IMR-90 (cell line): ENCODE measurements at regions not wholly inside any gene's neighbourhood (a gene's known extent, or its start where the extent isn't known, plus 50 kb on each side); places are given as distances from the start of the nearest gene placed in this dataset.

Source experiments
- ATAC-seq: fragments of 200-7000 bp; cut with Tn5 transposase; 2 replicates; pipeline ENCODE4 v1.9.1; 2020; ENCODE audit warnings: low read depth, mild to moderate bottlenecking, moderate library complexity
- BruUV-seq: library from RNA; stranded (reverse); fragments of 400-500 nt; replicated peaks from 2 replicates; lab custom pipeline; 2021; lab: Mats Ljungman, UMichigan
- CTCF ChIA-PET: fragments of 300-600 bp; formaldehyde crosslinking; extraction: SDS; loops from one replicate; lab custom pipeline; 2021; ENCODE audit warnings: antibody characterized with exemption; lab: Yijun Ruan, JAX
- POLR2A ChIA-PET: fragments of 300-600 bp; sonication (Branson Sonifier 250); formaldehyde crosslinking; loops from one replicate; lab custom pipeline; 2022; ENCODE audit warnings: antibody characterized with exemption; ENCODE audit not compliant: unreplicated experiment; lab: Charles Lee
- DNase-seq: peaks from one replicate; pipeline ENCODE4 v3.0.0; 2013
- H2AFZ ChIP-seq: replicated peaks from 2 replicates; pipeline ENCODE3; 2013; ENCODE audit warnings: low read length, mild to moderate bottlenecking; ENCODE audit not compliant: poor library complexity
- H2AK5ac ChIP-seq: 2 replicates; pipeline ENCODE4 v1.6.1; 2013; ENCODE audit warnings: low read depth, low read length, inconsistent platforms
- H2AK9ac ChIP-seq: replicated peaks from 2 replicates; pipeline ENCODE3; 2013; ENCODE audit warnings: mild to moderate bottlenecking, low read depth, low read length, moderate library complexity; ENCODE audit not compliant: poor library complexity
- H2BK120ac ChIP-seq: 2 replicates; pipeline ENCODE4 v1.6.1; 2013; ENCODE audit warnings: low read depth, low read length, inconsistent platforms
- H2BK15ac ChIP-seq: 3 replicates; pipeline ENCODE4 v1.6.1; 2013; ENCODE audit warnings: low read depth, low read length, inconsistent platforms
- H2BK20ac ChIP-seq: 2 replicates; pipeline ENCODE4 v1.6.1; 2013; ENCODE audit warnings: low read depth, mild to moderate bottlenecking, inconsistent platforms, low read length, moderate library complexity
- H2BK5ac ChIP-seq: 2 replicates; pipeline ENCODE4 v1.6.1; 2013; ENCODE audit warnings: mild to moderate bottlenecking, low read depth, low read length, inconsistent platforms; ENCODE audit not compliant: poor library complexity, severe bottlenecking
- H3K14ac ChIP-seq: replicated peaks from 2 replicates; pipeline ENCODE4 v1.6.1; 2013; ENCODE audit warnings: low read depth, low read length, inconsistent platforms
- H3K18ac ChIP-seq: 2 replicates; pipeline ENCODE4 v1.6.1; 2013; ENCODE audit warnings: low read depth, low read length, control low read depth
- H3K23ac ChIP-seq: 2 replicates; pipeline ENCODE4 v1.6.1; 2013; ENCODE audit warnings: low read depth, low read length, inconsistent platforms
- H3K27ac ChIP-seq: 2 replicates; pipeline ENCODE4 v1.5.1; 2013; ENCODE audit warnings: mild to moderate bottlenecking, control low read depth, low read length; ENCODE audit not compliant: insufficient read depth
- H3K27me3 ChIP-seq: 2 replicates; pipeline ENCODE4 v1.6.1; 2013; ENCODE audit warnings: low read length; ENCODE audit not compliant: control insufficient read depth, insufficient read depth
- H3K36me3 ChIP-seq: 2 replicates; pipeline ENCODE4 v1.6.1; 2013; ENCODE audit warnings: low read length, mixed read lengths; ENCODE audit not compliant: control insufficient read depth, insufficient read depth
- H3K4ac ChIP-seq: 2 replicates; pipeline ENCODE4 v1.6.1; 2013; ENCODE audit warnings: low read depth, low read length, inconsistent platforms
- H3K4me1 ChIP-seq: 2 replicates; pipeline ENCODE4 v1.6.1; 2013; ENCODE audit warnings: low read length, mixed read lengths; ENCODE audit not compliant: control insufficient read depth, insufficient read depth
- H3K4me2 ChIP-seq: 2 replicates; pipeline ENCODE4 v1.6.1; 2013; ENCODE audit warnings: low read depth, mild to moderate bottlenecking, control low read depth, low read length, moderate library complexity
- H3K4me3 ChIP-seq: 2 replicates; pipeline ENCODE4 v1.5.1; 2013; ENCODE audit warnings: low read depth, mild to moderate bottlenecking, control low read depth, low read length, moderate library complexity; ENCODE audit not compliant: insufficient read depth
- H3K56ac ChIP-seq: 2 replicates; pipeline ENCODE4 v1.6.1; 2013; ENCODE audit warnings: low read length, inconsistent platforms; ENCODE audit not compliant: insufficient read depth; ENCODE audit errors: extremely low read depth
- H3K79me1 ChIP-seq, 2 experiments: 2 replicates each; pipeline ENCODE4 v1.6.1; 2013; ENCODE audit warnings: low read length in 2 of 2, inconsistent platforms in 1 of 2, low read depth in 1 of 2
- H3K9ac ChIP-seq: 2 replicates; pipeline ENCODE4 v1.6.1; 2013; ENCODE audit warnings: low read depth, low read length, control low read depth
- H3K9me1 ChIP-seq: 2 replicates; pipeline ENCODE4 v1.6.1; 2013; ENCODE audit warnings: low read length, inconsistent platforms; ENCODE audit not compliant: insufficient read depth
- H3K9me3 ChIP-seq: 2 replicates; pipeline ENCODE4 v1.6.1; 2013; ENCODE audit warnings: low read length; ENCODE audit not compliant: control insufficient read depth, insufficient read depth
- H4K20me1 ChIP-seq: 2 replicates; pipeline ENCODE4 v1.6.1; 2013; ENCODE audit warnings: low read length, inconsistent platforms; ENCODE audit not compliant: insufficient read depth
- H4K5ac ChIP-seq: 2 replicates; pipeline ENCODE4 v1.6.1; 2013; ENCODE audit warnings: mild to moderate bottlenecking, low read depth, low read length, control low read depth
- H4K8ac ChIP-seq, 2 experiments: 2 replicates each; pipeline ENCODE4 v1.6.1; 2013; ENCODE audit warnings: low read depth in 2 of 2, low read length in 2 of 2, control low read depth in 1 of 2, inconsistent platforms in 1 of 2
- H4K91ac ChIP-seq: 2 replicates; pipeline ENCODE4 v1.6.1; 2013; ENCODE audit warnings: low read depth, low read length, inconsistent platforms; ENCODE audit not compliant: insufficient read depth
- CEBPB ChIP-seq: IDR thresholded peaks from 2 replicates; pipeline ENCODE4 v1.6.1; 2012; ENCODE audit warnings: low read depth, low read length, improper control_type of control experiment
- MXI1 ChIP-seq: IDR thresholded peaks from 2 replicates; pipeline ENCODE4 v1.6.1; 2012; ENCODE audit warnings: low read depth, mild to moderate bottlenecking, low read length, moderate library complexity, borderline replicate concordance
- POLR2A ChIP-seq: IDR thresholded peaks from 2 replicates; pipeline ENCODE4 v1.6.1; 2012; ENCODE audit warnings: mild to moderate bottlenecking, low read depth, low read length
- RCOR1 ChIP-seq: IDR thresholded peaks from 2 replicates; pipeline ENCODE4 v1.6.1; 2012; ENCODE audit warnings: mild to moderate bottlenecking, low read length, improper control_type of control experiment; ENCODE audit not compliant: insufficient replicate concordance
- WGBS, 2 experiments: methylation state at CpG; one replicate each; pipeline versions ENCODE4 v1.1.5 to v1.1.7; 2013; ENCODE audit warnings: missing lambda C conversion rate in 2 of 2; ENCODE audit not compliant: insufficient read length in 1 of 2; ENCODE audit errors: extremely low coverage in 2 of 2; 5-methylcytosine and 5-hydroxymethylcytosine counted together
- dilution Hi-C: fragments of 300-500 bp; cut with HindIII; formaldehyde crosslinking; loops from one replicate; pipeline ENCODE4 v1.14.3; 2018; ENCODE audit warnings: low sequenced_read_pairs; ENCODE audit not compliant: unreplicated experiment
- in situ Hi-C: fragments of 300-500 bp; cut with MboI; formaldehyde crosslinking; loops from 3 replicates; pipeline ENCODE4 v1.14.3; 2019; ENCODE audit warnings: low sequenced_read_pairs, inconsistent platforms, mixed read lengths
- intact Hi-C: fragments of 100-400 bp; cut with micrococcal nuclease; formaldehyde crosslinking; loops from 2 replicates; pipeline ENCODE4 v1.10.0; 2022
- TF ChIP-seq, protein P1 (sequence below): conservative IDR thresholded peaks from 2 replicates; pipeline ENCODE4 v1.5.1; 2012; ENCODE audit warnings: mild to moderate bottlenecking, low read depth, low read length, improper control_type of control experiment

DNA sequence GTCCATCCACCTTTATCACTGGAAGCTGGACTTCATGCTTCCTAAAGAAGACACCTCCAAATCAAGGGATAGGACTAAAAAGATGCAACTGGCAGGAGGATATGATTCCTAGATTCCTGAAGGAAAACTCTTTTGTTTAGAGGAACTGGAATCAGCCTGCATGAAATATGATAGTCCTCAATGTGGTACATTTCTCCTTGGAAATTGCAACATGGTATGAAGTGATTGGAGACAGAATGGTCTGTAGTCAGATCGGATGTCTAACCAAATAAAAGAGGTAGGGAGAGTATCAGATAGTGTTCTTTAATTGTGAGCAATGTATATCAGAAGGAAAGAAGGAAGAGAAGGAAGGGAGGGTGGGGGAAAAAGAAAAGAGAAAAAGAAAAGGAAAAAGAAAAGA lies 116.1 kb upstream of the FSTL4 start:
- Histone ChIP-seq H2BK5ac (no peak overlapping the region), H4K8ac (no peak overlapping the region), H3K23ac (no peak overlapping the region), H3K9ac (no peak overlapping the region), H3K27ac (no peak overlapping the region), H3K27me3 (peaks cover 2% of the 10 kb centered on the region; the same call in 1 of the 2 replicates), H4K91ac (no peak overlapping the region), H3K4me1 (no peaks in the 10 kb centered on the region), H3K56ac (no peak overlapping the region), H3K18ac (no peak overlapping the region), H3K14ac (no peak overlapping the region), H4K20me1 (no peaks in the 10 kb centered on the region), H2AFZ (no peak overlapping the region), H3K36me3 (no peaks in the 10 kb centered on the region), H3K9me1 (no peaks in the 10 kb centered on the region), H3K79me1 (no peaks in the 10 kb centered on the region), H2BK15ac (no peak overlapping the region), H2BK20ac (no peak overlapping the region), H3K4me3 (no peak overlapping the region), H2AK9ac (no peak overlapping the region), H4K5ac (no peak overlapping the region), H3K9me3 (no peaks in the 10 kb centered on the region), H2BK120ac (no peak overlapping the region), H3K4me2 (no peak overlapping the region), H2AK5ac (no peak overlapping the region), H3K4ac (no peak overlapping the region)
- intact Hi-C loops: no loop called here
- DNase-seq: no peak
- in situ Hi-C loops: no loop called here
- BruUV-seq: no TSS peak
- ChIA-PET CTCF (no interaction called here), POLR2A (no interaction called here)
- ATAC-seq: no peak
- TF ChIP-seq CEBPB (no peak), MXI1 (no peak), POLR2A (no peak), RCOR1 (no peak)
- TF ChIP-seq, protein P1, sequence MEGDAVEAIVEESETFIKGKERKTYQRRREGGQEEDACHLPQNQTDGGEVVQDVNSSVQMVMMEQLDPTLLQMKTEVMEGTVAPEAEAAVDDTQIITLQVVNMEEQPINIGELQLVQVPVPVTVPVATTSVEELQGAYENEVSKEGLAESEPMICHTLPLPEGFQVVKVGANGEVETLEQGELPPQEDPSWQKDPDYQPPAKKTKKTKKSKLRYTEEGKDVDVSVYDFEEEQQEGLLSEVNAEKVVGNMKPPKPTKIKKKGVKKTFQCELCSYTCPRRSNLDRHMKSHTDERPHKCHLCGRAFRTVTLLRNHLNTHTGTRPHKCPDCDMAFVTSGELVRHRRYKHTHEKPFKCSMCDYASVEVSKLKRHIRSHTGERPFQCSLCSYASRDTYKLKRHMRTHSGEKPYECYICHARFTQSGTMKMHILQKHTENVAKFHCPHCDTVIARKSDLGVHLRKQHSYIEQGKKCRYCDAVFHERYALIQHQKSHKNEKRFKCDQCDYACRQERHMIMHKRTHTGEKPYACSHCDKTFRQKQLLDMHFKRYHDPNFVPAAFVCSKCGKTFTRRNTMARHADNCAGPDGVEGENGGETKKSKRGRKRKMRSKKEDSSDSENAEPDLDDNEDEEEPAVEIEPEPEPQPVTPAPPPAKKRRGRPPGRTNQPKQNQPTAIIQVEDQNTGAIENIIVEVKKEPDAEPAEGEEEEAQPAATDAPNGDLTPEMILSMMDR: no peak
- dilution Hi-C loops: no loop called here
- 33% methylated on average over 1 of the region's 1 CpG; no CpG with 5 or more reads in 1 of the 2 experiments for WGBS, 2 experiments
